GM19328 (cell line): ENCODE measurements at regions not wholly inside any gene's neighbourhood (a gene's known extent, or its start where the extent isn't known, plus 50 kb on each side); places are given as distances from the start of the nearest gene placed in this dataset.
"Not testable (repeated sequence)": the region's sequence is repeated elsewhere in the genome, so short reads cannot be mapped to it uniquely, and the experiment has no call there.

Source experiments
- ATAC-seq: cut with Tn5 transposase; IDR thresholded peaks from one replicate; pipeline ENCODE4 v1.9.1; 2021; ENCODE audit warnings: mild to moderate bottlenecking, moderate library complexity; ENCODE audit not compliant: unreplicated experiment

DNA sequence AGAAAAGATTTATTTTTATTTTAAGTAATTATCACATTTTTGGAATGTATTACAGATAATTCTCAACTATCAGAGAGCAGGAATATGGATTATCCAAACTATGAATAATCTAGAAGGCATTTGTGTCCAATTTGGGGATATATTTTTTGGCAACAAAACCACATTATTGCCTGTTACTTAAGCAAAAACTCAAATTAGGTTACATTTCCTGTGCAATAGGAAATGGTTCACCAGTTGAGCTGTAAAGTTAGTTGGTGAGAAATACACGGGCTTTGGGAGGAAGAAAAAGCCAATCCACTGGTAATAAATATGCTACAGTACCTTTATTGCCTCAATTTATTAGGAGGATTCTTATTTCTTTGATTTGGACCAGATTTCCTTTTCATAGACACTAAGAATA, 1075.2 kb downstream of the PCDH9 start:
- ATAC-seq, result no peak

DNA sequence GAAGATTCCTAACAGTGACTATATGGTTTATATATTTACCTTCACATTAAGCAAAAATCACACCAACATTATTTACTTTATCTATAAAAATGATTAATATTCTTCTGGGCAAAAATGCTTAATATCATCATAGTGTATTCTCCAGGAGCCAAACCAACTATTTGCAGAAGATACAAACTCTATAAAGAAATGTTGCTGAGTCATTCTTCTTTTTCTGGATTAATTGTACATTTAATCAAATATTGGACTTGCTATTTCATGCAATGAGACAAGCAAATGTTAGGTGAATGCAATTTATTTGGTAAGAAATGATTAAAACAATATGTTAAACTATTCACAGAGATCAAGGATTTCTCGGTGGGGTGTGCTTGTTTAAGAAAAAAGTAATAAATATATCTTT, 1075.8 kb downstream of the PCDH9 start:
- ATAC-seq, result no peak

DNA sequence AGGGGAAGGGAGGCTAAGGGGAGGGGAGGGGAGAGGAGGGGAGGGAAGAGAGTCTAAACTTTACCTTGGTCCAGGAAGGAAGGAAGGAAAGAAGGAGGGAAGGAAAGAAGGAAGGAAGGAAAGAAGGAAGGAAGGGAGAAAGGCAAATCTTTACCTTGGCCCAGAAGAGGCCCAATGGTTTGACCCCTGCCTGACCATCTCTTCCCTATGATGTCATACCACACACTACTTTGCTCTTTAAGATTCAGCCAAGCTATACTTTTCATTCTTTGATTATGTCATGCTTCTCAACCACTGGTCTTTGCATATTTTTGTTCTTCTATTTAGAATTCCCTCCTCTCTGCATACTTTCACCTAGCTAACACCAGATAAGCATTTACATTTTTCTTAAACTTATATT, 1077.5 kb downstream of the PCDH9 start:
- ATAC-seq, result no peak

DNA sequence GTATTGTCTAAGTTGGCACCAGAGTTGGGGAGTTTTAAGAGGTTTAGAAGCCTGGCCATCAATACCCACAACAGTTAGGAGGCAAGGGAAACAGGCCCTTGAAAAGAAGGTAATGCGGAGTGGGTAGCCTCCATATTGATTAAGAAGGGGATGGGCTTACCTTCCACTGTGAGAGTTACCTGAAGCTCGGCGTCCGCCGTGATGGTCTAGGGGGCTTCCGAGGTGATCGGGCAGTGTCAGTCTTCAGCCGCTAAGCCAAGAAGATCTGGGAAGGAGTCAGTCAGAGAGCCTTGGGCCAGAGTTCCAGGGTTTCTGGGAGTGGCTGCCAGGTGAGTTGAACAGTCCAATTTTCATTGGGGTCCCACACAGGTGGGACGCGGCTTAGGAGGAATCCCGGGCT, 1085.8 kb downstream of the PCDH9 start:
- not testable (repeated sequence) for ATAC-seq

DNA sequence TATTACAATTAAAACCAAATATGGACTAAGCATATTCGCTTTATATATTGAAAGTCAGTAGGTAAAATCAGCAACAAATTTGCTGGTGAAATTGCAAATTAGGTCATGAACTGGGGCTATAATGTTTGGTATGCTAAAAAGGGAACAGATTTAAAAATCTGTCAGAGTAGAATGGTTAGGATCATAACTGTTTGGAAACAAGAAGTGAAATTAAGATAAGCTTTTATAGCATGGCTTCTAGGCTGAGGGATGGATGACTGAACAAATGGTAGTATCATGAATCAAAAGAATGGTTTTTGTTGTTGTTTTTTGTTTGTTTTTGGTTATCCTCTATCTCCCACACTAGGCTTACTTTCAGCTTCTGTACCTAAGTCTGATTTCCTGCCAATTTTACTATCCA, 1090.4 kb downstream of the PCDH9 start:
- ATAC-seq, result no peak

DNA sequence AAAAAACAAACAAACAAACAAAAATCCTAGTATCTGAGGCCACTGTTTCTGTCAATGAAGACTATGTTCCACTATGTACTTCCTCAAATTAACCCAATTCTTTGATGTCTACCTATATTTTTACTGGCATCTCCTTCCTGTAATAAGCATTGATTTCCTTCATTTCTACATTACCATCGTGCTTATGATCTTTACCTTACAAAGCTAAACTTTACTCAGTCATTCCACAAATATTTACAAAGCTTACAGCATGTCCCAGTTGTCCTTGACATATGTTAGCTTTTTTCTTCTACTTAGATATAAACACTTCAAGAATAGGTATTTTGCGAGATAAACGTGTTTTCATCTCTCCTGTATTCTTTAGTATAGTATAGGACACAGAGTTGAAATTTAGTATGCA, 1090.9 kb downstream of the PCDH9 start:
- no peak for ATAC-seq

DNA sequence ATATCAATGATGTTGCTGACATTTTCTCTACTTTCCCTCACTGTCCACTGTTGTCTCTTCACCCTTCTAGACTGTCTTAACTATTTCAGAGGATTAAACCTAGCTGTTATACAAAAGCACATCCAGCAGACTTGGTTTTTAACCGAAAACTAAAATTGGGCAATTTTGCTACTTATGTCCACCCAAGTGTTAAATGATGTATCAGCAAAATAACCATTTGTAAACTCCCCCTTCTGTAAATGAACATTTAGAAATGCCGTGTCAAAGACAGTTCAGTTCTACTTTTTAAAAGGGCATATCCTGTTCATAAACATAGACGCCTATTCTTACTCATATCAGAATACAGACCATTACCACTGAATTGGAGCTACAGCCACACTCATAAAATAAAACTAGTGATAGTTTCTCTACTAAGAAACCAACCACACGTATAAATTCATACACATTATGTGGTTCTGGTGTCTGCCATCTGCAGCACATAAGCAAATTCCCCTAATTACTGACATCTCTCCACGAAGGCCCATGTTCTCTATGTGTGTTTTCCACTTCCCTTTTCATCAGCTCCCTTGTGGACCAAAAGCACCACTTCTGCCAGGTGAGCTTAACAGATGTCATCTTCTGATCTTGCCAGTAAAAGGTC, 1091.8 kb downstream of the PCDH9 start:
- ATAC-seq, result peak; percentile 89

DNA sequence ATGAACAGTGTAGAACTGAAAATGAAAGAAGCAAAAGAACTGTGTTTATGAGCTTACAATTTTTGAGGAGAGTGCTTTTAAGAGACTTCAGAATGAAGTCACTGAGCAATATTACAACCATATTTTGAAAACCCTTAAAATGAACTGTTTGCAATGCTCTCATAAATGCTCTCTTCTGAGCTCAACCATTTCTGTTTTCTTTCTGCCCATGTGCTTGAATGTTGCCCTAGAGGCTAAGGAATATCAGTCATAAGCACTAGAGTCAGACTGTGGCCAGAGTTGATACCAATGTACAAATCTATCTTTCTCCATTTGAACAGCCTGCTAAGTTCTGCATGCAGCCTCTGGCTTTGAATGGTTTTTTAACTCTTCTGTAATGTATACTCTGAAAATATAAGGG, 1092.8 kb downstream of the PCDH9 start:
- no peak for ATAC-seq

DNA sequence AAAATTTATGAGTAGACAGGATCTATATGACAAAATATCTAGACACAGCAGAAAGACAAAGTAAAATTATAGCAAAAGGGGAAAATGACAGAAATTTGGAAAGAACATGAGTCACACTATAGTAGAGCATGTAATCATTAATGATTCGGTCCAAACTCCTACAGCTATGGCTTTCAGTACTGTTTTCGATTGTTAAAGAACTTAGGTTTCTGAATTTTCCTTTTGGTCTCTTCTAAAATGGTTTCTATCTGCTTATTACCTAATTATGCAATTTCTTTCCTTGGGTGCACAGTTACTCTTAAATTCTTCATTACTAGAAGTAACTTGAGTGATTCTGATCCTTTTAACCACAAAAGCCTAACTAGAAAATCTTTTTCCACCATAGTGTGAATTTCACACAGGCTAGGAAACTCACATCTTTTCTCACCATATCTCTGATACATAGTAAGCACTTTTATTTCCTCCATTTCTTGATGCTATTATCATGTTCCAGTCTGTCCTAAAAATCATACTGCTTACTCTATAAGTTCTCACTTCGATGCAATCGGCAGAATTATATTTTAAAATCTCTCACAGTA, 1101.4 kb downstream of the PCDH9 start:
- ATAC-seq, result peak; percentile 74

DNA sequence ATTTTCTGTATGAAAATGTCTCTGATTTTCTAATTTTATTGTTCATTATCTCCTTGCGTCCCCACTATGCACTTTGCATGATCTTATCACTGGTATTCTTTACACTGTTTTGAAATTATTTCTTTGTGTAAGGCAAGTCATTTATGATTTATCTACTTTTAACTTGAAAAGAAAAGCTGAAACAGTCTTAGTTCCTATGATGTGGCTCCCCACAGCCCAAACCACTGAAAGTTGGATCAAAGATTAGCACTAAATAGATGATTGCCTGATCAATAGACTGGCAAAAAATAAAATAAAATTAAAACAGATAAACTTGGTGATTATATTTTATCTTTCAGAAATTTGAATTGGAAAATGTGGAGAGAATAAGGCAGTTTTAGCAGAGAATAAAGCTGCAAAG, 1101.9 kb downstream of the PCDH9 start:
- ATAC-seq, result no peak

DNA sequence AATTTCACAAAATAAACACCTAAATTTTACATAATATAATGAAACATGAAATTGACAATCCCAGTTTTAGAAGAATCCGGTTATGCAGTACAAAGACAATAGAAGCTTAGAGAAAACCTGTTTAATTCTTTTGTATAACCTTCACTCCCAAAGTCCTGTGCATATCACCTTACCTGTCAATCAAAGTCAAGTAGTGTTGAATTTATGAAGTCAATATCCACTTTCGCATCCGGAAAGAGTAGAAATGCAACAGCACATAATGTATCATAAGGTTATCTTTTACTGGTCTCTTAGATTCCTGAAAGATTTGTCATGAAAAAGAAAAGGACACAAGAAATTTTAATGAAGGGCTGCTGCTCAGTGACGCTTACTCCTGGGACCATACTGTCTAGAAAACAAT, 1112.6 kb downstream of the PCDH9 start:
- no peak for ATAC-seq

DNA sequence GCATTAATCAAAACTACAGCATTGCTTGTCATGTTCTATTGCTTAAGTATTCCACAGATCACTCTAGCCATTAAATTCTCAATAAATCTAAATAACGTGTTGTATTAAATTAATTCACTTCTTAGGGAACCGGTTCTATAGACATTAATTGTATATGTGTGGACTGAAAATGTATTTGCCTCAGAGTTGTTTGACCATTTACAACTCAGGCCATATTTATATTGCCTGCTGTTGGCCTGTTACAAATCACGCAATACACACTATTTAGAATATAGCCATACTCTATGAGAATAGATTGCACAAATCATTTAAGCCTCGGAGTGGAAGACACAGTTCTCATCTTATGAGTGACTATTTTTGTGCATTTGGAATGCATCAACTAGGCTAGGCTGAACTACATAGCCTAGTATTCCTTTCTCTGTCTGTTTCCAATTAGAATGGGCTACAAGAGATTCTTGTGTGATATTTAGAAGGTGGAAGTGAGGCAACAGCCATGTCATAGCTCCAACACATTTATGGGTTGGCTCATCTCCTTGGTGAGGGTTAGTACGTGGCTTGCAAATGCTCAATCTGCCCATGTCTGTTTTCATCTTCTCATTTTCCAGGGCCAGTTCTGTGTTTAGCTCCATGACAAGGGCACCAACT, 1116.1 kb downstream of the PCDH9 start:
- ATAC-seq, result no peak

DNA sequence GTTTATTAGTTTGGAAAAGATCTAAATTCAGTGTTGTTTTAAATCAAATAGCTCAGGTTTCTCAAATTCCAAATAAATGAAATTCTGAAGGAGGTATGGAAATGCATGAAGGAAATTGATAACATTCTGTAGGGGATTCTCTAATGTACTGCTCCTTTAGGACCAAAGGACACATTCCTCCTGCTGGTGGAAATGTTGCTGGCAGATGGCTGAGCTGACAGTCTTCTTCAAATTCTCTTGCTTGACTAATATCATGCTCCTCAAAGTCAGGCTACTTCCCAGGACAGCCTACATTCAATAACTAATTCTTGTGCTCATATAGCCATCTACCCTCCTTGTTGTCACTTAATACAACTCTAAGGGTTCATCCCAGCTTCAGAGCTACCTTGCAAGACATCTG, 1118.5 kb downstream of the PCDH9 start:
- no peak for ATAC-seq

DNA sequence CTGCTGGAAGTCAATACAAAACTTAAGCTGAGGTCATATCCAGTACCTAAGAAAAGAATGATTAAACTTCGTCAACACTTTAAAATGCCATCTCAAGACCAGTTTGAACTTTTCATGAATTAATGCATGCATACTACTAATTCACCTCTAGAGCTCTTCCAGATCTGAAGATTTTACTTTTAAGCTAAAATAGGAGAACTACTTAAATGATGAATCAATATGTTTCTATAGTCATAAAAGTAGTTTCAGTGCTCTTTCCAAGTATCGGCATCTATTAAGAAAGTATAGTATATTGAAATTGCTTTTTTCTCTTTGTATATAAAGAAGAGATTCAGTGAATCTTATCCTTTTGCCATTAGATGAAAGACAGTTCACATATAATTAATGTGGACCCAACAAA, 1123.9 kb downstream of the PCDH9 start:
- no peak for ATAC-seq

DNA sequence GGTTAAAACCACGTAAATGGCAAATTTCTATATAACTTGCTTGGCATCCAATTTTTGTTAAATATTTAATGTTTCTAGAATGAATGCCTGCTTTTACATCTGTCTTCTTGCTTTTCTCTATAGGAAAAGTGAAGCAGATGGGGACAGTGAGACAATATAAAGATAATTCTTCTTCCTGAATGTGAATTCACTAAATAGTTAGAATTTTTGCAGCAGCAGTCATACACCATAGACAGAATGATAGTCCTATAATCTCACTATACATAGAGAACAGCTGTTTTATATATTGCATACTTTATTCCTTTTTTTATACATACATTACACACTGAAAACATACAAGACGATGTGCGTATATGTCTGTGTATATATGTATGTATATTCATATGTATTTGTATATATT, 1127.3 kb downstream of the PCDH9 start:
- ATAC-seq, result no peak

DNA sequence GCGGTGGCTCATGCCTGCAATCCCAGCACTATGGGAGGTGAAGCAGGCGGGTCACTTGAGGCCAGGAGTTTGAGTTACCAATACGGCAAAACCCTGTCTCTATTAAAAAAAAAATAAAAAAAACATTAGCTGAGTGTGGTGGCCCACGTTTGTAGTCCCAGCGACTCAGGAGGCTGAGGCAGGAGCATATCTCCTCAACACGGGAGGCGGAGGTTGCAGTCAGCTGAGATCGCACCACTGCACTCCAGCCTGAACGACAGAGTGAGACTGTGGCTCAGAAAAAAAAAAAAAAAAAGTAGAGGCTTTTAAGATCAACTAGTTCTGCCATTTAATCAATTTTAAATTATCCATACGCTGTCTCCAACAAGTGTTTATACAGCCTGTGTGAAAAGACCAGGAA, 1130.3 kb downstream of the PCDH9 start:
- no peak for ATAC-seq

DNA sequence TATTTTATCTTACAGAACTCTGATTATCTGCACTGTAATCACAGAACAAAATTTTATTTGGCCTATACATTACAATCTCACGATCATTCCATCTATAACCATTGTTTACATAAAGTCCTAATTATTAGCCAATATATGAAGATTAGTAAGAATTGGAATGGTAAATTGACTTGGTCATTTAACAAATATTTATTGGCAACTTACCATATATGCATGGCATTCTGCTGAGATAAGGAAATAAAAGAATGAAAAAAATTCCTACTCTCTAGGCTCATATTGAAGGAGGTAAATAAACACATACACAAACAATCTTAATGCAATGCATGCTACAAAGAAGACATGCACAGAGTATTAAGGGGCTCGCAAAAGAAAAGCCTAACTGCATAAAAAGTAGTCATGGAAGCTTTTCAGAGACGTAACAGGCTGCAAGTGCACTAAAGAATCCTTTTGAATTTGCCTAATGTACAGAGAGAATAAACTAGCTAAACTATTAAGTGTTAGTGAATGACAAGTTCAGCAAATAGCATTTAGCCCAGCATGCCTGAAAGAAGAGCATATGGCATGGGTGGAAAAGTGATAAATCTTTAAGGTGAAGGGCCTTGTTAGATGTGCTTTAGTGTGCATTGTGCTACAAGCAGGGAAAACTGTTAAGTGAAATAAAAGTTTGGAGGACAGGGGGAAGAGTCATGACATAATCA, 1131.1 kb downstream of the PCDH9 start:
- no peak for ATAC-seq

DNA sequence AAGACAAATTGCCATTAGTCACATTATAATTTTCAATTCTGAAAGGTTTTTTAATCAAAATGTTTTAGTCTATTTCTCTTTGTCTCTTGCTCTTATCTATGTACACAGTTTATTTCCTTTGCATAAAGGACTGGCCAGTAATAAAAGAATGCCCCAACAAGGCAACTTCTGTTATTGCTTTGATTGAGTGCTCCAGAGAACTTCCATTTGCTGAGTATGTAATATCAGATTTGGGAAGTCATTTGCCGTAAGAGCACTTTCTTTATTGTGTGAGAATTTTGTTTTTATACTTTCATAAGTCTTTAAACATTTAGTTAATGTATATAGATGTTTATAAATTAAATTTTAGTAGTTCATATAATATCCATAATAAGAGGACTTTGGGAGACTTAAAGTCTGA, 1140.4 kb downstream of the PCDH9 start:
- ATAC-seq, result no peak

DNA sequence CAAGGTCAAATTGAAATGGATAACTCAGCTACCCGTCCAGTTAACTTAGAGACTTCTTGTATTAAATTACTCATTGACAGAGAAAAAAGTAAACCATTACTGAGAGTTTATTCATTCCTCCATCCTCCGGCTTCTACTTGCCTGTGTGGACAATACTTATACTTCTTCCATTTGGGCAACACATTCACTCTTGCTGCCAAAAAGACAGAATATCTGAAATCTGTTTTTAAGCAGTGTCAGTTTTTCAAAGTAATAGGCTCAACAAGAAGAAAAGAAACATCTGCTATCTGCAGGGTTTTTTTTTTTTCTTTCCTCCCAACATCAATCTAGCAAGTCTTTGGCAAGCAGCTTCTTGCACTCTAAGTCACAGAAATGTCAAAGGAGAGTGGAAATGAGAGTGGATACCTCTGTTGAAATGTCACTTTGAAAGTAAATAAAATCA, 1142.8 kb downstream of the PCDH9 start:
- no peak for ATAC-seq

DNA sequence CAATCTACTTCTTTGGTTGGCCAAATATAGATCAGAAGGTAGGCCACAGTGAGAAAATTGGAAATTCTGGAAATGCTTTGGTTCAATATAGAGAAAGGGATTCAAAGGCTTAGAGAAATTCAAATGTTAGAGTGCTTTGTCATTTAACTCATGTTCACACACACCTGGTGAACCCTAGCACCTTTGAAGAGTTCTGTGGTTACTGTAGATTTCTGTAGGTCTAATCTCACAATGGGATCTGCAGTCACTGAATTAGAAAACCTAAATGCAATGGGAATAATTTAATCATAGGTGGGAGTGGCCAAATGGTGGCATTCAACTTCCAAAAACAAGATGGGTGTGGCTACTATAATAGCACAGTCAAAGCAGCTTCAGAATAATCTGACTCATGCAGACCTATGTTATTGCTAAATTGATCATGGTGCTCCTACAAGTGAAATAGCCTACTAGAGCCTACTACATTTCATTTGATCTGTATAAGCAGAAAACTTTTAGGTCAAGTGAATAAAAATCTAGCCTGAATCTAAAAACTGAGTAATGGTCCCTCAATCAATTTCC, 1152.9 kb downstream of the PCDH9 start:
- no peak for ATAC-seq

DNA sequence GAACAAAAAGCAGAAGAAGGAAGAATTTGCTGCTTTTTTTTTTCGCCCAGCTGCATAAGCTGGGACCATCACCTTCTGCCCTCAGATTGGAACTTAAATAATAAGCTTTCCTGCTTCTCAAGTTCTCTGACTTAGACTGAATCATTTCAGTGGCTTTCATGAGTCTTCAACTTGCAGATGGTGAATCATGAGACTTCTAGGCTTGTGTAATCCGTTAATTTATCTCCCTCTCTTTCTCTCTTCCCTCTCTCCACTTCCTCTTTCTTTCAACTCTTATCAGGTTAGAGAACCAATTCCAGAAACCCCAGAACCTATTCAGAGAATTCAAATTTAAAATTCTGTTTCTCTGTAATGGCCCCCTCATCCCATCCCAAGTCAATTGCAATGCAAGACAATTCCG, 1153.7 kb downstream of the PCDH9 start:
- no peak for ATAC-seq
